A549 (cell line): ENCODE measurements at regions not wholly inside any gene's neighbourhood (a gene's known extent, or its start where the extent isn't known, plus 50 kb on each side); places are given as distances from the start of the nearest gene placed in this dataset.
A peak's percentile ranks its signal among the peaks of the same experiment; 100 is the strongest.

Source experiments
- ATAC-seq, 2 experiments: fragments of 200-7000 bp in 1 of 2; fragments of >200 bp in 1 of 2; cut with Nextera tagmentation in 1 of 2; cut with Tn5 transposase in 1 of 2; 3 replicates each; pipeline versions ENCODE4 v1.8.0 to v1.9.1; 2018 to 2020; ENCODE audit warnings: mild to moderate bottlenecking in 1 of 2, moderate library complexity in 1 of 2
- CTCF ChIA-PET: fragments of 300-600 bp; sonication (Branson Sonifier 250); formaldehyde crosslinking; extraction: SDS; loops from one replicate; lab custom pipeline; 2021; ENCODE audit warnings: antibody characterized with exemption, inconsistent platforms; lab: Yijun Ruan, JAX
- POLR2A ChIA-PET: fragments of 350-600 bp; formaldehyde crosslinking; extraction: SDS; loops from one replicate; lab custom pipeline; 2021; ENCODE audit warnings: antibody characterized with exemption, inconsistent platforms; lab: Yijun Ruan, JAX
- DNase-seq, 2 experiments: peaks; one replicate each; pipeline versions ENCODE4 v3.0.0 to v3.0.0-alpha.2; 2011 to 2016; ENCODE audit warnings: low read depth in 1 of 2, low spot score in 1 of 2
- FAIRE-seq: peaks from 2 replicates; lab custom pipeline; 2011; peaks lifted over from hg19 to GRCh38; lab: Jason Lieb, UNC
- H3K27ac ChIP-seq, 2 experiments: fragments of >200 bp; sonication (Bioruptor Twin); formaldehyde crosslinking; 3 replicates each; pipeline ENCODE4 v1.5.1; 2016 to 2017
- H3K4me1 ChIP-seq: fragments of >200 bp; sonication (Bioruptor Twin); formaldehyde crosslinking; 3 replicates; pipeline ENCODE4 v1.6.1; 2016
- H3K4me2 ChIP-seq: fragments of >200 bp; sonication (Bioruptor Twin); formaldehyde crosslinking; 3 replicates; pipeline ENCODE4 v1.6.1; 2016
- H3K4me3 ChIP-seq: fragments of >200 bp; sonication (Bioruptor Twin); formaldehyde crosslinking; 3 replicates; pipeline ENCODE4 v1.5.1; 2016
- H3K9me3 ChIP-seq: fragments of >200 bp; sonication (Bioruptor Twin); formaldehyde crosslinking; 3 replicates; pipeline ENCODE4 v1.6.1; 2016
- BHLHE40 ChIP-seq: IDR thresholded peaks from 2 replicates; pipeline ENCODE4 v1.6.1; 2012; ENCODE audit warnings: low read depth, low read length, inconsistent platforms
- CBX8 ChIP-seq: fragments of 200-600 bp; sonication (generic); IDR thresholded peaks from 2 replicates; pipeline ENCODE4 v1.6.1; 2016
- CEBPB ChIP-seq, 2 experiments: fragments of >200 bp in 1 of 2; sonication (Bioruptor Twin) in 1 of 2; formaldehyde crosslinking in 1 of 2; IDR thresholded peaks; 2 replicates each; pipeline ENCODE4 v1.6.1; 2012 to 2016
- CHD2 ChIP-seq: fragments of 150-350 bp; IDR thresholded peaks from 2 replicates; pipeline ENCODE4 v1.6.1; 2014; ENCODE audit warnings: low read length; ENCODE audit not compliant: partially characterized antibody
- EHF ChIP-seq: fragments of 250-450 bp; sonication (Bioruptor Pico); IDR thresholded peaks from 2 replicates; pipeline ENCODE4 v1.5.0; 2020; ENCODE audit warnings: mild to moderate bottlenecking
- EHMT2 ChIP-seq: fragments of 200-600 bp; sonication (generic); IDR thresholded peaks from 2 replicates; pipeline ENCODE4 v1.6.1; 2016; ENCODE audit warnings: antibody characterized with exemption, low read depth, mild to moderate bottlenecking, moderate library complexity
- EP300 ChIP-seq, 2 experiments: fragments of >200 bp; sonication (Bioruptor Twin); formaldehyde crosslinking; IDR thresholded peaks; 2 replicates in 1 of 2; 3 replicates in 1 of 2; pipeline ENCODE4 v1.6.1; 2016 to 2017
- FOSL2 ChIP-seq, 2 experiments: fragments of 450-650 bp in 1 of 2; fragments of >200 bp in 1 of 2; sonication (Bioruptor Twin) in 1 of 2; formaldehyde crosslinking; IDR thresholded peaks; 2 replicates each; pipeline versions ENCODE4 v1.5.0 to v1.6.1; 2016 to 2020; ENCODE audit warnings: mild to moderate bottlenecking in 1 of 2, moderate library complexity in 1 of 2
- FOXS1 ChIP-seq: fragments of 250-450 bp; sonication (Bioruptor Pico); IDR thresholded peaks from 2 replicates; pipeline ENCODE4 v1.5.0; 2020; ENCODE audit warnings: mild to moderate bottlenecking, moderate library complexity
- GATA3 ChIP-seq: IDR thresholded peaks from 2 replicates; pipeline ENCODE4 v1.6.1; 2012; ENCODE audit warnings: borderline replicate concordance
- HDAC2 ChIP-seq: fragments of 200-600 bp; sonication (generic); IDR thresholded peaks from 2 replicates; pipeline ENCODE4 v1.6.1; 2016
- HEYL ChIP-seq: fragments of 250-450 bp; sonication (Bioruptor Pico); IDR thresholded peaks from 2 replicates; pipeline ENCODE4 v1.8.0; 2021; ENCODE audit warnings: mild to moderate bottlenecking, moderate library complexity
- HOXA7 ChIP-seq: fragments of 250-450 bp; sonication (Bioruptor Pico); IDR thresholded peaks from 2 replicates; pipeline ENCODE4 v1.5.0; 2020; ENCODE audit warnings: mild to moderate bottlenecking, moderate library complexity
- HOXB5 ChIP-seq: fragments of 250-450 bp; sonication (Bioruptor Pico); IDR thresholded peaks from 2 replicates; pipeline ENCODE4 v1.5.0; 2020; ENCODE audit warnings: mild to moderate bottlenecking, moderate library complexity
- JUN ChIP-seq, 2 experiments: fragments of >200 bp; sonication (Bioruptor Twin); formaldehyde crosslinking; IDR thresholded peaks; 2 replicates in 1 of 2; 3 replicates in 1 of 2; pipeline ENCODE4 v1.6.1; 2016 to 2017
- JUNB ChIP-seq: fragments of >200 bp; sonication (Bioruptor Twin); formaldehyde crosslinking; IDR thresholded peaks from 2 replicates; pipeline ENCODE4 v1.6.1; 2016
- KDM1A ChIP-seq: fragments of 200-600 bp; sonication (generic); IDR thresholded peaks from 2 replicates; pipeline ENCODE4 v1.6.1; 2016; ENCODE audit warnings: low read depth, mild to moderate bottlenecking
- MAFK ChIP-seq: fragments of 450-650 bp; IDR thresholded peaks from 2 replicates; pipeline ENCODE4 v1.6.1; 2014; ENCODE audit not compliant: partially characterized antibody
- MAZ ChIP-seq: fragments of 150-350 bp; IDR thresholded peaks from 2 replicates; pipeline ENCODE4 v1.6.1; 2014; ENCODE audit warnings: antibody characterized with exemption, low read depth, low read length, borderline replicate concordance
- MYC ChIP-seq: IDR thresholded peaks from 2 replicates; pipeline ENCODE4 v1.6.1; 2012; ENCODE audit warnings: mild to moderate bottlenecking, inconsistent platforms, low read length, improper control_type of control experiment, borderline replicate concordance
- NPAS2 ChIP-seq: fragments of 250-450 bp; sonication (Bioruptor Pico); IDR thresholded peaks from 2 replicates; pipeline ENCODE4 v1.8.0; 2022; ENCODE audit warnings: mild to moderate bottlenecking, moderate library complexity, borderline replicate concordance
- NR3C1 ChIP-seq: fragments of >200 bp; sonication (Bioruptor Twin); formaldehyde crosslinking; IDR thresholded peaks from 3 replicates; pipeline ENCODE4 v1.6.1; 2017
- PHF8 ChIP-seq: fragments of 200-600 bp; sonication (generic); IDR thresholded peaks from 2 replicates; pipeline ENCODE4 v1.6.1; 2016; ENCODE audit warnings: low read depth, mild to moderate bottlenecking, antibody characterized with exemption, moderate library complexity, borderline replicate concordance
- POLR2A ChIP-seq: IDR thresholded peaks from 2 replicates; pipeline ENCODE4 v1.6.1; 2012; ENCODE audit warnings: mild to moderate bottlenecking, low read length
- RARB ChIP-seq: fragments of 250-450 bp; sonication (Bioruptor Pico); IDR thresholded peaks from 2 replicates; pipeline ENCODE4 v1.8.0; 2021; ENCODE audit warnings: mild to moderate bottlenecking, moderate library complexity
- RFX5 ChIP-seq: fragments of 450-650 bp; IDR thresholded peaks from 2 replicates; pipeline ENCODE4 v1.7.1; 2014; ENCODE audit warnings: antibody characterized with exemption, mild to moderate bottlenecking, moderate library complexity
- RNF2 ChIP-seq: fragments of 200-600 bp; sonication (generic); IDR thresholded peaks from 2 replicates; pipeline ENCODE4 v1.6.1; 2016; ENCODE audit warnings: low read depth, mild to moderate bottlenecking, antibody characterized with exemption, moderate library complexity, borderline replicate concordance
- TFCP2L1 ChIP-seq: fragments of 250-450 bp; sonication (Bioruptor Pico); IDR thresholded peaks from 2 replicates; pipeline ENCODE4 v1.5.0; 2021; ENCODE audit warnings: mild to moderate bottlenecking
- TP53 ChIP-seq: fragments of 250-450 bp; sonication (Bioruptor Pico); IDR thresholded peaks from 2 replicates; pipeline ENCODE4 v1.5.0; 2021; ENCODE audit warnings: mild to moderate bottlenecking, moderate library complexity
- ZFP36 ChIP-seq: fragments of 450-650 bp; IDR thresholded peaks from 2 replicates; pipeline ENCODE4 v1.6.1; 2014; ENCODE audit warnings: borderline replicate concordance; ENCODE audit not compliant: partially characterized antibody
- WGBS: methylation state at CpG from one replicate; pipeline ENCODE4 v1.1.6; 2017; ENCODE audit errors: missing lambda C conversion rate; 5-methylcytosine and 5-hydroxymethylcytosine counted together
- TF ChIP-seq, protein P1 (sequence below): fragments of 250-450 bp; sonication (Bioruptor Pico); IDR thresholded peaks from 2 replicates; pipeline ENCODE4 v1.5.0; 2021; ENCODE audit warnings: mild to moderate bottlenecking, moderate library complexity, borderline replicate concordance
- TF ChIP-seq, protein P2 (sequence below): fragments of 450-650 bp; IDR thresholded peaks from 2 replicates; pipeline ENCODE4 v1.6.1; 2014; ENCODE audit warnings: antibody characterized with exemption
- TF ChIP-seq, protein P3 (sequence below): fragments of >200 bp; sonication (Bioruptor Twin); formaldehyde crosslinking; IDR thresholded peaks from 2 replicates; pipeline ENCODE4 v1.6.1; 2016
- TF ChIP-seq, protein P4 (sequence below): IDR thresholded peaks from 2 replicates; pipeline ENCODE4 v1.6.1; 2012
- TF ChIP-seq, protein P5 (sequence below): fragments of >200 bp; sonication (Bioruptor Twin); formaldehyde crosslinking; IDR thresholded peaks from 3 replicates; pipeline ENCODE4 v1.6.1; 2016
- TF ChIP-seq, protein P6 (sequence below): fragments of >200 bp; sonication (Bioruptor Twin); formaldehyde crosslinking; IDR thresholded peaks from 3 replicates; pipeline ENCODE4 v1.5.1; 2016

DNA sequence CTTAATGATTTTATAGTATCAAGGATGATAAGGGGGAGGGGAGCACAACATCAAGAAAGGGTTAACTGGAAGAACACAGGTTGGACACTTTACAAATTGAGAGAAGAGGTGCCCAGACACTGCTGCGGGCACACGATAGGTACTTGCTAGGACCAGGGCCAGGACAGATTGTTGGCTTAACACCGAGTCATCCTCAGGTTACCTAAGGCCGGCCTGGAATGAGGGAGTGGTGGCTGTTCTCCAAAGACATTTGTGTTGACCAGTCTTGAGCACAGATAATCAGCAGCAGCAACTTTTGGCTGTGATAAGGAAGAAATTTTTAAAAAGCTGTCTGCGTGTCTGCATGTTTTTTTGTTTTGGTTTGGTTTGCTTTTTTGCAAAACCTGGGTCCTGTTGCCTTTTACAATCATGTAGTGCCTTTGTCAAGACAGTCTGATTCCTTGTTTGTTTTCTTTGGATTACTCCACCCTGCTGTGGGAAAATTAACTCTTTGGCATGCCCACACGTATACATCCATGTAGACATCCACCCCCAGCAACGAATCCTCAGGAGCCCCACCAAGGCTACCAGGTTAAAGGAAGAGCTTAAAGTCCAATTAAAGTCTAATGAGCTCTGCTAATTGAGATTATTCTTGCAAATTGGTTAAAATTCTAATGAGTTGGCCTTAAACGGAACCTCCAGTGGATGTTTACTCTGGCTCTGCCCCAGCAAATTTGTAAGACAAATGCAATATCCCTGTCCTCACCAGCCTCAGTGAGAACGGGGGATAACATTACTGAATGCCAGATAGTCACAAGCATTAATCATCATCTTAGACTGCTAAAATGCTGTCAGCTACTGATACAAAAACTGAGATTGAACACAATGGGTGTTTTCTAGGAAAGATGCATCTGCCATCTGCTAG, 382.3 kb downstream of the ACTL7B start:
- Histone ChIP-seq H3K4me3 (peak overlapping the region; percentile 8; the same call in 1 of the 3 replicates), H3K27ac (peak overlapping the region; percentile 69 to 77), H3K9me3 (no peaks in the 10 kb centered on the region), H3K4me1 (peaks cover 50% of the 10 kb centered on the region), H3K4me2 (peak overlapping the region; percentile 75)
- WGBS, result 2% methylated on average over 9 of the region's 9 CpGs
- POLR2A ChIA-PET, result no interaction called here
- ATAC-seq (peak; percentile 82 to 84), DNase-seq (peak; percentile 54 to 89), FAIRE-seq (no peak)
- CTCF ChIA-PET, result interaction anchor here (1.1 to 2.3 kb wide), 5 partner anchors 8 to 1008 kb away, joined by 3 to 6 read pairs (median 5); no protein-coding TSS in a partner anchor
- TF ChIP-seq KDM1A (no peak), FOXS1 (CRISPR knock-in tag) (peak; percentile 92; the same call in 1 of the 2 replicates), TFCP2L1 (CRISPR knock-in tag) (no peak), MAZ (no peak), CBX8 (no peak), ZFP36 (no peak), HOXB5 (CRISPR knock-in tag) (peak; percentile 87; the same call in 1 of the 2 replicates), HOXA7 (CRISPR knock-in tag) (no peak), NPAS2 (CRISPR knock-in tag) (no peak), CHD2 (no peak), RNF2 (no peak), PHF8 (no peak), RARB (no peak), MAFK (no peak), HDAC2 (no peak), MYC (0 out of 2 replicates have a peak, but pooled peaks have one; percentile 44), HEYL (CRISPR knock-in tag) (0 out of 2 replicates have a peak, but pooled peaks have one; percentile 30), RFX5 (no peak), EP300 (IDR thresholded peaks at IDR 0.05) (peak; percentile 54 to 56; a peak in 2 of 5 replicates), JUNB (peak; percentile 80), EHF (CRISPR knock-in tag) (no peak), JUN (IDR thresholded peaks at IDR 0.05) (peak; percentile 74 to 87; a peak in 4 of 5 replicates), CEBPB (IDR thresholded peaks at IDR 0.05) (peak; percentile 37 to 69; a peak in 3 of 4 replicates), TP53 (no peak), EHMT2 (no peak), GATA3 (peak; percentile 72), FOSL2 (IDR thresholded peaks at IDR 0.05) (peak; percentile 5; the same call in 1 of the 2 replicates), FOSL2 (CRISPR knock-in tag; IDR thresholded peaks at IDR 0.05) (peak; percentile 61), POLR2A (no peak), BHLHE40 (no peak), NR3C1 (no peak)
- TF ChIP-seq, protein P1, sequence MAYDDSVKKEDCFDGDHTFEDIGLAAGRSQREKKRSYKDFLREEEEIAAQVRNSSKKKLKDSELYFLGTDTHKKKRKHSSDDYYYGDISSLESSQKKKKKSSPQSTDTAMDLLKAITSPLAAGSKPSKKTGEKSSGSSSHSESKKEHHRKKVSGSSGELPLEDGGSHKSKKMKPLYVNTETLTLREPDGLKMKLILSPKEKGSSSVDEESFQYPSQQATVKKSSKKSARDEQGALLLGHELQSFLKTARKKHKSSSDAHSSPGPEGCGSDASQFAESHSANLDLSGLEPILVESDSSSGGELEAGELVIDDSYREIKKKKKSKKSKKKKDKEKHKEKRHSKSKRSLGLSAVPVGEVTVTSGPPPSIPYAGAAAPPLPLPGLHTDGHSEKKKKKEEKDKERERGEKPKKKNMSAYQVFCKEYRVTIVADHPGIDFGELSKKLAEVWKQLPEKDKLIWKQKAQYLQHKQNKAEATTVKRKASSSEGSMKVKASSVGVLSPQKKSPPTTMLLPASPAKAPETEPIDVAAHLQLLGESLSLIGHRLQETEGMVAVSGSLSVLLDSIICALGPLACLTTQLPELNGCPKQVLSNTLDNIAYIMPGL (CRISPR knock-in tag), result no peak
- TF ChIP-seq, protein P2, sequence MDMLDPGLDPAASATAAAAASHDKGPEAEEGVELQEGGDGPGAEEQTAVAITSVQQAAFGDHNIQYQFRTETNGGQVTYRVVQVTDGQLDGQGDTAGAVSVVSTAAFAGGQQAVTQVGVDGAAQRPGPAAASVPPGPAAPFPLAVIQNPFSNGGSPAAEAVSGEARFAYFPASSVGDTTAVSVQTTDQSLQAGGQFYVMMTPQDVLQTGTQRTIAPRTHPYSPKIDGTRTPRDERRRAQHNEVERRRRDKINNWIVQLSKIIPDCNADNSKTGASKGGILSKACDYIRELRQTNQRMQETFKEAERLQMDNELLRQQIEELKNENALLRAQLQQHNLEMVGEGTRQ, result no peak
- TF ChIP-seq, protein P3, sequence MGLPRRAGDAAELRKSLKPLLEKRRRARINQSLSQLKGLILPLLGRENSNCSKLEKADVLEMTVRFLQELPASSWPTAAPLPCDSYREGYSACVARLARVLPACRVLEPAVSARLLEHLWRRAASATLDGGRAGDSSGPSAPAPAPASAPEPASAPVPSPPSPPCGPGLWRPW, result peak; percentile 68
- TF ChIP-seq, protein P4, sequence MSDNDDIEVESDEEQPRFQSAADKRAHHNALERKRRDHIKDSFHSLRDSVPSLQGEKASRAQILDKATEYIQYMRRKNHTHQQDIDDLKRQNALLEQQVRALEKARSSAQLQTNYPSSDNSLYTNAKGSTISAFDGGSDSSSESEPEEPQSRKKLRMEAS, result peak; percentile 8; the same call in 1 of the 2 replicates
- TF ChIP-seq, protein P5, sequence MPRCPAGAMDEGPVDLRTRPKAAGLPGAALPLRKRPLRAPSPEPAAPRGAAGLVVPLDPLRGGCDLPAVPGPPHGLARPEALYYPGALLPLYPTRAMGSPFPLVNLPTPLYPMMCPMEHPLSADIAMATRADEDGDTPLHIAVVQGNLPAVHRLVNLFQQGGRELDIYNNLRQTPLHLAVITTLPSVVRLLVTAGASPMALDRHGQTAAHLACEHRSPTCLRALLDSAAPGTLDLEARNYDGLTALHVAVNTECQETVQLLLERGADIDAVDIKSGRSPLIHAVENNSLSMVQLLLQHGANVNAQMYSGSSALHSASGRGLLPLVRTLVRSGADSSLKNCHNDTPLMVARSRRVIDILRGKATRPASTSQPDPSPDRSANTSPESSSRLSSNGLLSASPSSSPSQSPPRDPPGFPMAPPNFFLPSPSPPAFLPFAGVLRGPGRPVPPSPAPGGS, result no peak; the same call in 2 of the 3 replicates
- TF ChIP-seq, protein P6, sequence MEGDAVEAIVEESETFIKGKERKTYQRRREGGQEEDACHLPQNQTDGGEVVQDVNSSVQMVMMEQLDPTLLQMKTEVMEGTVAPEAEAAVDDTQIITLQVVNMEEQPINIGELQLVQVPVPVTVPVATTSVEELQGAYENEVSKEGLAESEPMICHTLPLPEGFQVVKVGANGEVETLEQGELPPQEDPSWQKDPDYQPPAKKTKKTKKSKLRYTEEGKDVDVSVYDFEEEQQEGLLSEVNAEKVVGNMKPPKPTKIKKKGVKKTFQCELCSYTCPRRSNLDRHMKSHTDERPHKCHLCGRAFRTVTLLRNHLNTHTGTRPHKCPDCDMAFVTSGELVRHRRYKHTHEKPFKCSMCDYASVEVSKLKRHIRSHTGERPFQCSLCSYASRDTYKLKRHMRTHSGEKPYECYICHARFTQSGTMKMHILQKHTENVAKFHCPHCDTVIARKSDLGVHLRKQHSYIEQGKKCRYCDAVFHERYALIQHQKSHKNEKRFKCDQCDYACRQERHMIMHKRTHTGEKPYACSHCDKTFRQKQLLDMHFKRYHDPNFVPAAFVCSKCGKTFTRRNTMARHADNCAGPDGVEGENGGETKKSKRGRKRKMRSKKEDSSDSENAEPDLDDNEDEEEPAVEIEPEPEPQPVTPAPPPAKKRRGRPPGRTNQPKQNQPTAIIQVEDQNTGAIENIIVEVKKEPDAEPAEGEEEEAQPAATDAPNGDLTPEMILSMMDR, result no peak
